ENCODE measurements at regions not wholly inside any gene's neighbourhood (a gene's known extent, or its start where the extent isn't known, plus 50 kb on each side); places are given as distances from the start of the nearest gene placed in this dataset.
A peak's percentile ranks its signal among the peaks of the same experiment; 100 is the strongest.

DNA sequence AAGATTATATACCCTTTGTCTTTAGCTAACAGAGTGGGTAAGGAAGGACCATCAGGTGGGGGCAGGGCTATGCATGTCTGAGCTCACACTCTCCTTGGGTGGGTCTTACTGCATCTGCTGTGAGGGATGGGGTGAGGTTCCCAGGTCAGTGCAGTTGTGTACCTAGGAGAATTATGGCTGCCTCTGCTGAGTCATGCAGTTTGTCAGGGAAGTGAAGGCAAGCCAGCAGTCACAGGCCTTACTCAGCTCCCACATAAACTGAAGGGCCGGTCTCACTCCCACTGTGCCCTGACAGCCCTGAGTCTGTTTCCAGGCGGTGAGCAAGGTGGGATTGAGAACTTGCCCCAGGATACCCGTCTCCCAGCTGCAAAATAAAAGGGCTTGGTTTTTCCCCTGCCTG, 328.6 kb downstream of the MAP2K6 start:
- H4K20me1 ChIP-seq (ENCODE audit: insufficient read depth, low read length) = no peaks in the 10 kb centered on the region
- no peaks in the 10 kb centered on the region for H3K9me3 ChIP-seq (ENCODE audit: insufficient read depth, low read depth, low read length)
- peak overlapping the region; percentile 30 for H2AFZ ChIP-seq (ENCODE audit: low read depth, low read length)
- Mint-ChIP-seq H3K27me3 (ENCODE audit: low read depth, unreplicated experiment) (no peaks in the 10 kb centered on the region), H3K27ac (ENCODE audit: unreplicated experiment) (no peak overlapping the region), H3K36me3 (ENCODE audit: low read depth, unreplicated experiment) (no peaks in the 10 kb centered on the region), H3K4me3 (ENCODE audit: unreplicated experiment) (no peak overlapping the region), H3K4me1 (ENCODE audit: low read depth, unreplicated experiment) (no peaks in the 10 kb centered on the region), H3K9me3 (ENCODE audit: unreplicated experiment) (no peaks in the 10 kb centered on the region)
- H3K36me3 ChIP-seq (ENCODE audit: insufficient read depth, low read length) = no peaks in the 10 kb centered on the region
- H3K9ac ChIP-seq (ENCODE audit: low read length) = no peak overlapping the region
- TF ChIP-seq, protein P1, sequence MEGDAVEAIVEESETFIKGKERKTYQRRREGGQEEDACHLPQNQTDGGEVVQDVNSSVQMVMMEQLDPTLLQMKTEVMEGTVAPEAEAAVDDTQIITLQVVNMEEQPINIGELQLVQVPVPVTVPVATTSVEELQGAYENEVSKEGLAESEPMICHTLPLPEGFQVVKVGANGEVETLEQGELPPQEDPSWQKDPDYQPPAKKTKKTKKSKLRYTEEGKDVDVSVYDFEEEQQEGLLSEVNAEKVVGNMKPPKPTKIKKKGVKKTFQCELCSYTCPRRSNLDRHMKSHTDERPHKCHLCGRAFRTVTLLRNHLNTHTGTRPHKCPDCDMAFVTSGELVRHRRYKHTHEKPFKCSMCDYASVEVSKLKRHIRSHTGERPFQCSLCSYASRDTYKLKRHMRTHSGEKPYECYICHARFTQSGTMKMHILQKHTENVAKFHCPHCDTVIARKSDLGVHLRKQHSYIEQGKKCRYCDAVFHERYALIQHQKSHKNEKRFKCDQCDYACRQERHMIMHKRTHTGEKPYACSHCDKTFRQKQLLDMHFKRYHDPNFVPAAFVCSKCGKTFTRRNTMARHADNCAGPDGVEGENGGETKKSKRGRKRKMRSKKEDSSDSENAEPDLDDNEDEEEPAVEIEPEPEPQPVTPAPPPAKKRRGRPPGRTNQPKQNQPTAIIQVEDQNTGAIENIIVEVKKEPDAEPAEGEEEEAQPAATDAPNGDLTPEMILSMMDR (IDR thresholded peaks at IDR 0.05; ENCODE audit: insufficient read depth, low read depth, low read length) = no peak
- TF ChIP-seq EZH2 (IDR thresholded peaks at IDR 0.05; ENCODE audit: insufficient read depth, low read length) = no peak
- no peak overlapping the region for H3K27ac ChIP-seq (ENCODE audit: low read depth, low read length)
- H3K27me3 ChIP-seq (ENCODE audit: insufficient read depth, low read length) = no peaks in the 10 kb centered on the region
- H3K4me1 ChIP-seq (ENCODE audit: insufficient read depth, low read length) = no peaks in the 10 kb centered on the region
- DNase-seq (ENCODE audit: low read depth) (no peak), FAIRE-seq (no peak)
- no peak overlapping the region for H3K4me3 ChIP-seq (ENCODE audit: insufficient read depth, low read depth, low read length)
- no peaks in the 10 kb centered on the region for H3K79me2 ChIP-seq (ENCODE audit: insufficient read depth, low read length)
- H3K4me2 ChIP-seq (ENCODE audit: low read length) = no peak overlapping the region

- DNase-seq (ENCODE audit: low read depth) (no peak), FAIRE-seq (no peak)
- Histone ChIP-seq H4K20me1 (ENCODE audit: insufficient read depth, low read length) (no peaks in the 10 kb centered on the region), H3K27ac (ENCODE audit: low read depth, low read length) (no peak overlapping the region), H3K9me3 (ENCODE audit: insufficient read depth, low read depth, low read length) (no peaks in the 10 kb centered on the region), H2AFZ (ENCODE audit: low read depth, low read length) (peak overlapping the region; percentile 39), H3K36me3 (ENCODE audit: insufficient read depth, low read length) (no peaks in the 10 kb centered on the region), H3K9ac (ENCODE audit: low read length) (no peak overlapping the region), H3K27me3 (ENCODE audit: insufficient read depth, low read length) (no peaks in the 10 kb centered on the region), H3K4me3 (ENCODE audit: insufficient read depth, low read depth, low read length) (no peak overlapping the region), H3K4me2 (ENCODE audit: low read length) (no peak overlapping the region), H3K4me1 (ENCODE audit: insufficient read depth, low read length) (no peaks in the 10 kb centered on the region), H3K79me2 (ENCODE audit: insufficient read depth, low read length) (no peaks in the 10 kb centered on the region)
- H3K27ac Mint-ChIP-seq (ENCODE audit: unreplicated experiment) = no peak overlapping the region
- no peaks in the 10 kb centered on the region for H3K4me1 Mint-ChIP-seq (ENCODE audit: low read depth, unreplicated experiment)
- H3K27me3 Mint-ChIP-seq (ENCODE audit: low read depth, unreplicated experiment) = no peaks in the 10 kb centered on the region
- no peaks in the 10 kb centered on the region for H3K9me3 Mint-ChIP-seq (ENCODE audit: unreplicated experiment)
- no peaks in the 10 kb centered on the region for H3K36me3 Mint-ChIP-seq (ENCODE audit: low read depth, unreplicated experiment)
- H3K4me3 Mint-ChIP-seq (ENCODE audit: unreplicated experiment) = no peak overlapping the region
- TF ChIP-seq, protein P1 (IDR thresholded peaks at IDR 0.05; ENCODE audit: insufficient read depth, low read depth, low read length) = no peak
- no peak for TF ChIP-seq EZH2 (IDR thresholded peaks at IDR 0.05; ENCODE audit: insufficient read depth, low read length)
Observed at GRCh38 chr17:69744512-69745070, 330.1 kb downstream of the MAP2K6 start.

GRCh38 chr17:69749911-69750310, 325.1 kb upstream of the KCNJ16 start:
- Mint-ChIP-seq H3K4me1 (ENCODE audit: low read depth, unreplicated experiment) (no peaks in the 10 kb centered on the region), H3K9me3 (ENCODE audit: unreplicated experiment) (peaks cover 2% of the 10 kb centered on the region), H3K27ac (ENCODE audit: unreplicated experiment) (no peak overlapping the region), H3K36me3 (ENCODE audit: low read depth, unreplicated experiment) (no peaks in the 10 kb centered on the region), H3K27me3 (ENCODE audit: low read depth, unreplicated experiment) (no peaks in the 10 kb centered on the region), H3K4me3 (ENCODE audit: unreplicated experiment) (no peak overlapping the region)
- Histone ChIP-seq H3K4me1 (ENCODE audit: insufficient read depth, low read length) (no peaks in the 10 kb centered on the region), H4K20me1 (ENCODE audit: insufficient read depth, low read length) (no peaks in the 10 kb centered on the region), H3K9ac (ENCODE audit: low read length) (no peak overlapping the region), H3K4me2 (ENCODE audit: low read length) (no peak overlapping the region), H3K36me3 (ENCODE audit: insufficient read depth, low read length) (no peaks in the 10 kb centered on the region), H3K79me2 (ENCODE audit: insufficient read depth, low read length) (no peaks in the 10 kb centered on the region), H2AFZ (ENCODE audit: low read depth, low read length) (no peak overlapping the region), H3K27ac (ENCODE audit: low read depth, low read length) (no peak overlapping the region), H3K27me3 (ENCODE audit: insufficient read depth, low read length) (no peaks in the 10 kb centered on the region), H3K4me3 (ENCODE audit: insufficient read depth, low read depth, low read length) (no peak overlapping the region), H3K9me3 (ENCODE audit: insufficient read depth, low read depth, low read length) (no peaks in the 10 kb centered on the region)
- FAIRE-seq = no peak
- DNase-seq (ENCODE audit: low read depth) = no peak
- TF ChIP-seq, protein P1 (IDR thresholded peaks at IDR 0.05; ENCODE audit: insufficient read depth, low read depth, low read length) = no peak
- no peak for TF ChIP-seq EZH2 (IDR thresholded peaks at IDR 0.05; ENCODE audit: insufficient read depth, low read length)

All from astrocyte (in vitro differentiated cells and primary cell).